Endodermal cell (in vitro differentiated cells): ENCODE measurements at regions not wholly inside any gene's neighbourhood (a gene's known extent, or its start where the extent isn't known, plus 50 kb on each side); places are given as distances from the start of the nearest gene placed in this dataset.
A peak's percentile ranks its signal among the peaks of the same experiment; 100 is the strongest.

Experiments
- DNase-seq: peaks from one replicate; pipeline ENCODE4 v3.0.0-alpha.2; 2017
- H3K27ac ChIP-seq: 2 replicates; pipeline ENCODE4 v1.5.1; 2013; ENCODE audit warnings: mild to moderate bottlenecking, low read depth, low read length, moderate library complexity
- H3K27me3 ChIP-seq: 2 replicates; pipeline ENCODE4 v1.6.1; 2013; ENCODE audit warnings: mild to moderate bottlenecking, low read length, moderate library complexity; ENCODE audit not compliant: insufficient read depth, control insufficient read depth, poor library complexity, severe bottlenecking
- H3K36me3 ChIP-seq: 2 replicates; pipeline ENCODE4 v1.7.0; 2013; ENCODE audit warnings: mild to moderate bottlenecking, low read length, moderate library complexity; ENCODE audit not compliant: control insufficient read depth, insufficient read depth
- H3K4me1 ChIP-seq: one replicate; pipeline ENCODE4 v1.7.0; 2013; ENCODE audit warnings: low read length; ENCODE audit not compliant: control insufficient read depth, insufficient read depth
- H3K4me3 ChIP-seq: 2 replicates; pipeline ENCODE4 v1.5.1; 2013; ENCODE audit warnings: mild to moderate bottlenecking, low read length, moderate library complexity
- H3K9ac ChIP-seq: 2 replicates; pipeline ENCODE4 v1.6.1; 2013; ENCODE audit warnings: mild to moderate bottlenecking, low read length, moderate library complexity; ENCODE audit not compliant: poor library complexity, severe bottlenecking; ENCODE audit errors: extremely low read depth
- H3K9me3 ChIP-seq: 2 replicates; pipeline ENCODE4 v1.6.1; 2013; ENCODE audit warnings: mild to moderate bottlenecking, low read length, moderate library complexity; ENCODE audit not compliant: control insufficient read depth
- H3K27ac Mint-ChIP-seq: 2 replicates; pipeline ENCODE4 v1.8.0; 2020; ENCODE audit warnings: mixed read lengths
- H3K27me3 Mint-ChIP-seq: 2 replicates; pipeline ENCODE4 v1.8.0; 2021; ENCODE audit warnings: mild to moderate bottlenecking, mixed read lengths; ENCODE audit not compliant: insufficient read depth
- H3K36me3 Mint-ChIP-seq: 2 replicates; pipeline ENCODE4 v1.8.0; 2020; ENCODE audit warnings: low read depth, mixed read lengths
- H3K4me1 Mint-ChIP-seq: 2 replicates; pipeline ENCODE4 v1.8.0; 2020; ENCODE audit warnings: mixed read lengths
- H3K4me3 Mint-ChIP-seq: 2 replicates; pipeline ENCODE4 v1.8.0; 2020; ENCODE audit warnings: mild to moderate bottlenecking, moderate library complexity, mixed read lengths
- H3K9me3 Mint-ChIP-seq: 2 replicates; pipeline ENCODE4 v1.8.0; 2020; ENCODE audit warnings: mild to moderate bottlenecking, mixed read lengths
- CTCF ChIP-seq: fragments of 200-600 bp; sonication (generic); conservative IDR thresholded peaks from 2 replicates; pipeline ENCODE4 v1.5.0; 2021; ENCODE audit warnings: antibody characterized with exemption, mild to moderate bottlenecking
- WGBS, 2 experiments: methylation state at CpG; one replicate each; pipeline versions ENCODE4 v1.1.5 to v1.1.7; 2013; ENCODE audit warnings: missing lambda C conversion rate in 2 of 2, mixed read lengths in 1 of 2; ENCODE audit not compliant: insufficient coverage in 1 of 2, insufficient read length in 1 of 2; 5-methylcytosine and 5-hydroxymethylcytosine counted together

GRCh38 chr5:54745599-54745998 is 228.0 kb downstream of the SNX18 start:
- H3K9me3 Mint-ChIP-seq = no peaks in the 10 kb centered on the region
- H3K27me3 Mint-ChIP-seq = no peaks in the 10 kb centered on the region
- TF ChIP-seq CTCF = no peak
- H3K27ac Mint-ChIP-seq = no peak overlapping the region
- DNase-seq = no peak
- peaks cover 9% of the 10 kb centered on the region for H3K4me1 ChIP-seq
- H3K4me1 Mint-ChIP-seq = peaks cover 18% of the 10 kb centered on the region
- no peak overlapping the region for H3K9ac ChIP-seq
- H3K27ac ChIP-seq = no peak overlapping the region
- H3K4me3 ChIP-seq = no peak overlapping the region
- H3K36me3 Mint-ChIP-seq = no peaks in the 10 kb centered on the region
- H3K9me3 ChIP-seq = no peaks in the 10 kb centered on the region
- no peaks in the 10 kb centered on the region for H3K27me3 ChIP-seq
- 88 to 89% methylated on average over 5 of the region's 5 CpGs for WGBS, 2 experiments
- H3K4me3 Mint-ChIP-seq = no peak overlapping the region
- no peaks in the 10 kb centered on the region for H3K36me3 ChIP-seq

- H3K27ac Mint-ChIP-seq = peak overlapping the region; percentile 73
- no peak overlapping the region for H3K4me3 ChIP-seq
- WGBS, 2 experiments = 77 to 78% methylated on average over 5 to 8 of the region's 8 CpGs
- no peaks in the 10 kb centered on the region for H3K9me3 Mint-ChIP-seq
- no peak for DNase-seq
- H3K9me3 ChIP-seq = no peaks in the 10 kb centered on the region
- H3K36me3 ChIP-seq = no peaks in the 10 kb centered on the region
- H3K4me3 Mint-ChIP-seq = no peak overlapping the region
- H3K9ac ChIP-seq = no peak overlapping the region
- peaks cover 18% of the 10 kb centered on the region for H3K4me1 Mint-ChIP-seq
- H3K27ac ChIP-seq = peak overlapping the region; percentile 36
- no peaks in the 10 kb centered on the region for H3K27me3 ChIP-seq
- peaks cover 9% of the 10 kb centered on the region for H3K4me1 ChIP-seq
- TF ChIP-seq CTCF = no peak
- no peaks in the 10 kb centered on the region for H3K27me3 Mint-ChIP-seq
- H3K36me3 Mint-ChIP-seq = no peaks in the 10 kb centered on the region
These were observed 226.6 kb downstream of the SNX18 start for GRCh38 chr5:54743997-54744788.

- H3K9ac ChIP-seq = no peak overlapping the region
- H3K4me3 Mint-ChIP-seq = no peak overlapping the region
- H3K4me1 ChIP-seq = peaks cover 9% of the 10 kb centered on the region
- H3K27ac Mint-ChIP-seq = peak overlapping the region; percentile 65
- no peak overlapping the region for H3K4me3 ChIP-seq
- no peaks in the 10 kb centered on the region for H3K27me3 Mint-ChIP-seq
- H3K27ac ChIP-seq = no peak overlapping the region
- no peaks in the 10 kb centered on the region for H3K36me3 Mint-ChIP-seq
- 60 to 93% methylated on average over 1 to 5 of the region's 5 CpGs for WGBS, 2 experiments
- TF ChIP-seq CTCF = no peak
- H3K36me3 ChIP-seq = no peaks in the 10 kb centered on the region
- no peak for DNase-seq
- H3K9me3 Mint-ChIP-seq = no peaks in the 10 kb centered on the region
- H3K27me3 ChIP-seq = no peaks in the 10 kb centered on the region
- H3K9me3 ChIP-seq = no peaks in the 10 kb centered on the region
- H3K4me1 Mint-ChIP-seq = peaks cover 18% of the 10 kb centered on the region
These were observed 226.0 kb downstream of the SNX18 start for GRCh38 chr5:54743581-54743980.
